ENCODE measurements at regions not wholly inside any gene's neighbourhood (a gene's known extent, or its start where the extent isn't known, plus 50 kb on each side); places are given as distances from the start of the nearest gene placed in this dataset.
"Not testable (repeated sequence)": the region's sequence is repeated elsewhere in the genome, so short reads cannot be mapped to it uniquely, and the experiment has no call there.

- FAIRE-seq; DNase-seq (ENCODE audit: insufficient read length, low spot score): not testable (repeated sequence)
Observed at GRCh38 chr18:14357553-14358297, 185.7 kb downstream of the POTEC start.

GRCh38 chr18:14342170-14342569 lies 201.2 kb downstream of the POTEC start:
- FAIRE-seq; DNase-seq (ENCODE audit: insufficient read length, low spot score): not testable (repeated sequence)

- DNase-seq (ENCODE audit: insufficient read length, low spot score); FAIRE-seq: not testable (repeated sequence)
Observed at GRCh38 chr18:14336017-14336416, 203.8 kb upstream of the ZNF519 start.

- not testable (repeated sequence) for FAIRE-seq; DNase-seq (ENCODE audit: insufficient read length, low spot score)
Observed at GRCh38 chr18:14321217-14321616, 189.0 kb upstream of the ZNF519 start.

GRCh38 chr18:14301255-14301654 lies 169.0 kb upstream of the ZNF519 start:
- FAIRE-seq; DNase-seq (ENCODE audit: insufficient read length, low spot score): not testable (repeated sequence)

GRCh38 chr18:14295081-14295480 lies 162.8 kb upstream of the ZNF519 start:
- FAIRE-seq; DNase-seq (ENCODE audit: insufficient read length, low spot score): not testable (repeated sequence)

- no peak for DNase-seq (ENCODE audit: insufficient read length, low spot score)
- FAIRE-seq: no peak
- TF ChIP-seq POLR2A (IDR thresholded peaks at IDR 0.05; ENCODE audit: low read depth, low read length): no peak
Observed at GRCh38 chr18:14285053-14285452, 152.8 kb upstream of the ZNF519 start.

GRCh38 chr18:14275391-14275790 lies 143.2 kb upstream of the ZNF519 start:
- not testable (repeated sequence) for DNase-seq (ENCODE audit: insufficient read length, low spot score); FAIRE-seq

- DNase-seq (ENCODE audit: insufficient read length, low spot score); FAIRE-seq: not testable (repeated sequence)
Observed at GRCh38 chr18:14265637-14266410, 133.6 kb upstream of the ZNF519 start.

GRCh38 chr18:14262786-14263185 lies 130.6 kb upstream of the ZNF519 start:
- not testable (repeated sequence) for DNase-seq (ENCODE audit: insufficient read length, low spot score); FAIRE-seq

GRCh38 chr18:14250084-14250677 lies 117.9 kb upstream of the ZNF519 start:
- not testable (repeated sequence) for DNase-seq (ENCODE audit: insufficient read length, low spot score); FAIRE-seq

- FAIRE-seq; DNase-seq (ENCODE audit: insufficient read length, low spot score): not testable (repeated sequence)
Observed at GRCh38 chr18:14239224-14239623, 107.0 kb upstream of the ZNF519 start.

GRCh38 chr18:14236356-14237048 lies 104.3 kb upstream of the ZNF519 start:
- not testable (repeated sequence) for FAIRE-seq; DNase-seq (ENCODE audit: insufficient read length, low spot score)

GRCh38 chr18:14225286-14225679 lies 93.0 kb upstream of the ZNF519 start:
- not testable (repeated sequence) for FAIRE-seq; DNase-seq (ENCODE audit: insufficient read length, low spot score)

- not testable (repeated sequence) for FAIRE-seq; DNase-seq (ENCODE audit: insufficient read length, low spot score)
Observed at GRCh38 chr18:14224551-14225285, 92.5 kb upstream of the ZNF519 start.

GRCh38 chr18:14223919-14224318 lies 91.7 kb upstream of the ZNF519 start:
- not testable (repeated sequence) for DNase-seq (ENCODE audit: insufficient read length, low spot score); FAIRE-seq

- not testable (repeated sequence) for FAIRE-seq; DNase-seq (ENCODE audit: insufficient read length, low spot score)
Observed at GRCh38 chr18:14223231-14223822, 91.1 kb upstream of the ZNF519 start.

- not testable (repeated sequence) for FAIRE-seq; DNase-seq (ENCODE audit: insufficient read length, low spot score)
Observed at GRCh38 chr18:14222354-14223221, 90.4 kb upstream of the ZNF519 start.

Data from H54 (cell line).